Stimulated activated naive CD8-positive, alpha-beta T cell treated with anti-CD3 and anti-CD28 coated beads, Interleukin-15, amount 100 ng/mL, for 72 hours (primary cell): ENCODE measurements at regions not wholly inside any gene's neighbourhood (a gene's known extent, or its start where the extent isn't known, plus 50 kb on each side); places are given as distances from the start of the nearest gene placed in this dataset.

Source experiments
- ATAC-seq: fragments of 150-1000 bp; cut with Tn5 transposase; 2 replicates; pipeline ENCODE4 v1.10.0; 2021; ENCODE audit warnings: mild to moderate bottlenecking, moderate library complexity
- DNase-seq, 2 donors: peaks; one replicate each; pipeline ENCODE4 v3.0.0; 2021 to 2022
- H3K27ac Mint-ChIP-seq, 2 donors: one replicate each; pipeline ENCODE4 v1.8.0; 2022; ENCODE audit warnings: mild to moderate bottlenecking in 2 of 2, mixed read lengths in 2 of 2, moderate library complexity in 2 of 2
- H3K27me3 Mint-ChIP-seq: one replicate; pipeline ENCODE4 v1.8.0; 2022; ENCODE audit warnings: mixed read lengths
- H3K4me1 Mint-ChIP-seq: one replicate; pipeline ENCODE4 v1.8.0; 2022; ENCODE audit warnings: mild to moderate bottlenecking, mixed read lengths
- H3K4me3 Mint-ChIP-seq, 2 donors: one replicate each; pipeline ENCODE4 v1.8.0; 2022; ENCODE audit warnings: mild to moderate bottlenecking in 2 of 2, mixed read lengths in 2 of 2, moderate library complexity in 1 of 2
- H3K9me3 Mint-ChIP-seq, 2 donors: one replicate each; pipeline ENCODE4 v1.8.0; 2022; ENCODE audit warnings: mixed read lengths in 2 of 2

GRCh38 chr6:22940581-22941290 lies 371.4 kb downstream of the HDGFL1 start:
- ATAC-seq (no peak), DNase-seq (no peak)
- Mint-ChIP-seq H3K4me3 (no peak overlapping the region), H3K27ac (no peak overlapping the region), H3K27me3 (no peaks in the 10 kb centered on the region), H3K9me3 (no peaks in the 10 kb centered on the region), H3K4me1 (no peaks in the 10 kb centered on the region)

- DNase-seq, result no peak
- Mint-ChIP-seq H3K27me3 (no peaks in the 10 kb centered on the region), H3K4me1 (no peaks in the 10 kb centered on the region), H3K27ac (no peak overlapping the region), H3K4me3 (no peak overlapping the region), H3K9me3 (no peaks in the 10 kb centered on the region)
- no peak for ATAC-seq
Measured at GRCh38 chr6:22942403-22942802, 373.0 kb downstream of the HDGFL1 start.

GRCh38 chr6:22943327-22943726 lies 374.0 kb downstream of the HDGFL1 start:
- H3K4me3 Mint-ChIP-seq, result no peak overlapping the region
- no peak for DNase-seq

GRCh38 chr6:22949967-22950366 lies 380.6 kb downstream of the HDGFL1 start:
- H3K27me3 Mint-ChIP-seq, result no peaks in the 10 kb centered on the region
- no peak for DNase-seq

More at GRCh38 chr6:22943327-22943726, 374.0 kb downstream of the HDGFL1 start:
- ATAC-seq, result no peak
- no peaks in the 10 kb centered on the region for H3K27me3 Mint-ChIP-seq
- H3K9me3 Mint-ChIP-seq, result no peaks in the 10 kb centered on the region
- no peak overlapping the region for H3K27ac Mint-ChIP-seq
- H3K4me1 Mint-ChIP-seq, result no peaks in the 10 kb centered on the region

GRCh38 chr6:22952097-22952496 lies 382.7 kb downstream of the HDGFL1 start:
- H3K27ac Mint-ChIP-seq, result no peak overlapping the region
- H3K9me3 Mint-ChIP-seq, result no peaks in the 10 kb centered on the region
- H3K4me1 Mint-ChIP-seq, result peaks cover 8% of the 10 kb centered on the region
- no peak overlapping the region for H3K4me3 Mint-ChIP-seq
- no peak for DNase-seq
- no peak for ATAC-seq
- H3K27me3 Mint-ChIP-seq, result no peaks in the 10 kb centered on the region

More at GRCh38 chr6:22949967-22950366, 380.6 kb downstream of the HDGFL1 start:
- no peak for ATAC-seq
- Mint-ChIP-seq H3K4me3 (no peak overlapping the region), H3K27ac (no peak overlapping the region), H3K9me3 (no peaks in the 10 kb centered on the region), H3K4me1 (peaks cover 3% of the 10 kb centered on the region)

GRCh38 chr6:22954749-22955385 lies 385.5 kb downstream of the HDGFL1 start:
- Mint-ChIP-seq H3K27ac (peak overlapping the region; percentile 85 to 90), H3K27me3 (no peaks in the 10 kb centered on the region), H3K9me3 (peaks cover 8 to 15% of the 10 kb centered on the region in 2 donors), H3K4me1 (peaks cover 16% of the 10 kb centered on the region), H3K4me3 (peak overlapping the region; percentile 68 to 71)
- peak; percentile 68 for ATAC-seq
- no peak for DNase-seq

- no peak overlapping the region for H3K4me3 Mint-ChIP-seq
- peaks cover 8 to 15% of the 10 kb centered on the region in 2 donors for H3K9me3 Mint-ChIP-seq
- H3K27ac Mint-ChIP-seq, result peak overlapping the region in 1 of 2 donors; percentile 21
- ATAC-seq (no peak), DNase-seq (no peak)
- no peaks in the 10 kb centered on the region for H3K27me3 Mint-ChIP-seq
- H3K4me1 Mint-ChIP-seq, result peaks cover 16% of the 10 kb centered on the region
Measured at GRCh38 chr6:22956029-22956681, 386.8 kb downstream of the HDGFL1 start.

- peaks cover 16% of the 10 kb centered on the region for H3K4me1 Mint-ChIP-seq
- ATAC-seq, result no peak
- no peak overlapping the region for H3K4me3 Mint-ChIP-seq
- no peak for DNase-seq
- H3K27ac Mint-ChIP-seq, result no peak overlapping the region
- peaks cover 8 to 15% of the 10 kb centered on the region in 2 donors for H3K9me3 Mint-ChIP-seq
- H3K27me3 Mint-ChIP-seq, result no peaks in the 10 kb centered on the region
Measured at GRCh38 chr6:22958677-22959076, 389.3 kb downstream of the HDGFL1 start.

GRCh38 chr6:22959571-22959970 lies 390.2 kb downstream of the HDGFL1 start:
- no peak overlapping the region for H3K27ac Mint-ChIP-seq
- no peak for DNase-seq
- H3K4me1 Mint-ChIP-seq, result peaks cover 16% of the 10 kb centered on the region
- peaks cover 8 to 18% of the 10 kb centered on the region in 2 donors for H3K9me3 Mint-ChIP-seq
- H3K27me3 Mint-ChIP-seq, result peaks cover 4% of the 10 kb centered on the region
- no peak overlapping the region for H3K4me3 Mint-ChIP-seq
- no peak for ATAC-seq

- Mint-ChIP-seq H3K27me3 (peaks cover 10% of the 10 kb centered on the region), H3K27ac (no peak overlapping the region), H3K4me3 (no peak overlapping the region), H3K9me3 (peaks cover 6 to 14% of the 10 kb centered on the region in 2 donors), H3K4me1 (no peaks in the 10 kb centered on the region)
- ATAC-seq (no peak), DNase-seq (no peak)
Measured at GRCh38 chr6:22964334-22964733, 395.0 kb downstream of the HDGFL1 start.

GRCh38 chr6:22965889-22966288 lies 396.5 kb downstream of the HDGFL1 start:
- Mint-ChIP-seq H3K27me3 (peaks cover 10% of the 10 kb centered on the region), H3K27ac (no peak overlapping the region), H3K9me3 (peaks cover 6 to 14% of the 10 kb centered on the region in 2 donors), H3K4me3 (no peak overlapping the region), H3K4me1 (no peaks in the 10 kb centered on the region)
- DNase-seq (no peak), ATAC-seq (no peak)

GRCh38 chr6:22966691-22967422 lies 397.5 kb downstream of the HDGFL1 start:
- H3K4me1 Mint-ChIP-seq, result no peaks in the 10 kb centered on the region
- H3K4me3 Mint-ChIP-seq, result no peak overlapping the region
- no peak overlapping the region for H3K27ac Mint-ChIP-seq
- ATAC-seq (no peak), DNase-seq (no peak)
- H3K9me3 Mint-ChIP-seq, result peaks cover 6 to 14% of the 10 kb centered on the region in 2 donors
- peaks cover 10% of the 10 kb centered on the region for H3K27me3 Mint-ChIP-seq

- ATAC-seq (no peak), DNase-seq (no peak)
- H3K27ac Mint-ChIP-seq, result no peak overlapping the region
- peaks cover 6 to 7% of the 10 kb centered on the region in 2 donors for H3K9me3 Mint-ChIP-seq
- no peak overlapping the region for H3K4me3 Mint-ChIP-seq
- H3K4me1 Mint-ChIP-seq, result no peaks in the 10 kb centered on the region
- H3K27me3 Mint-ChIP-seq, result peaks cover 2% of the 10 kb centered on the region
Measured at GRCh38 chr6:22970004-22970403, 400.6 kb downstream of the HDGFL1 start.

GRCh38 chr6:22972771-22973170 lies 403.4 kb downstream of the HDGFL1 start:
- Mint-ChIP-seq H3K4me3 (no peak overlapping the region), H3K27me3 (no peaks in the 10 kb centered on the region), H3K9me3 (peaks cover 6 to 7% of the 10 kb centered on the region in 2 donors), H3K4me1 (no peaks in the 10 kb centered on the region), H3K27ac (no peak overlapping the region)
- DNase-seq (no peak), ATAC-seq (no peak)

- DNase-seq (no peak), ATAC-seq (no peak)
- Mint-ChIP-seq H3K27me3 (no peaks in the 10 kb centered on the region), H3K9me3 (peaks cover 0 to 4% of the 10 kb centered on the region in 2 donors), H3K4me1 (no peaks in the 10 kb centered on the region), H3K27ac (no peak overlapping the region), H3K4me3 (no peak overlapping the region)
Measured at GRCh38 chr6:22975079-22975478, 405.7 kb downstream of the HDGFL1 start.
